Ovary (tissue), 7 donors: ENCODE measurements at regions not wholly inside any gene's neighbourhood (a gene's known extent, or its start where the extent isn't known, plus 50 kb on each side); places are given as distances from the start of the nearest gene placed in this dataset.

ENCODE experiments used
- DNase-seq, 5 donors: peaks; one replicate each; pipeline ENCODE4 v3.0.0-alpha.2; 2019 to 2020
- H3K27ac ChIP-seq, 2 donors: fragments of 200-600 bp; one replicate each; pipeline versions ENCODE4 v1.5.1 to v1.8.0; 2019 to 2022
- H3K27me3 ChIP-seq: fragments of 200-600 bp; one replicate; pipeline ENCODE4 v1.8.0; 2022
- H3K36me3 ChIP-seq: fragments of 200-600 bp; sonication (generic); one replicate; pipeline ENCODE4 v1.5.1; 2019
- H3K4me1 ChIP-seq: one replicate; pipeline ENCODE4 v1.8.1; 2013; ENCODE audit warnings: mild to moderate bottlenecking, moderate library complexity; ENCODE audit not compliant: insufficient read depth
- H3K4me3 ChIP-seq: fragments of 200-600 bp; sonication (generic); one replicate; pipeline ENCODE4 v1.5.1; 2017
- H3K9me3 ChIP-seq, 2 donors: fragments of 200-600 bp in 1 of 2; sonication (generic) in 1 of 2; one replicate each; pipeline versions ENCODE4 v1.5.1 to v1.8.1; 2013 to 2019; ENCODE audit warnings: mild to moderate bottlenecking in 1 of 2, moderate library complexity in 1 of 2
- CTCF ChIP-seq, 3 donors: fragments of 450-650 bp in 2 of 3; fragments of 200-600 bp in 1 of 3; IDR thresholded peaks; one replicate each; pipeline versions ENCODE4 v1.5.1 to v1.8.0; 2016 to 2022; ENCODE audit warnings: antibody characterized with exemption in 3 of 3, mild to moderate bottlenecking in 1 of 3
- EP300 ChIP-seq: sonication (generic); formaldehyde crosslinking; IDR thresholded peaks from one replicate; pipeline ENCODE4 v1.6.1; 2017; ENCODE audit warnings: antibody characterized with exemption
- POLR2A ChIP-seq: fragments of 450-650 bp; IDR thresholded peaks from one replicate; pipeline ENCODE4 v1.6.1; 2017; ENCODE audit warnings: antibody characterized with exemption, mild to moderate bottlenecking, moderate library complexity
- WGBS, 3 donors: extraction: QIAGEN DNeasy Blood & Tissue Kit in 1 of 3; methylation state at CpG; one replicate each; pipeline versions ENCODE4 v1.1.5 to v1.1.7; 2013 to 2017; 5-methylcytosine and 5-hydroxymethylcytosine counted together
- intact Hi-C, 4 donors: fragments of 100-400 bp; cut with DNase I; formaldehyde crosslinking; loops; one replicate each; pipeline versions ENCODE4 v1.11.0 to v1.15.1; 2022 to 2023
- donor health status: DM: no; HTN: no; CAD: no; lungs with moderate emphysema.
- donor health status: DM: no; HTN: no; CAD: no.
- donor health status: Bipolar disorder and iron deficiency.
- donor health status: DM: no; HTN: no; CAD: no.
- donor health status: DM: yes; HTN: yes; CAD: no.

- H3K4me1 ChIP-seq = peaks cover 3% of the 10 kb centered on the region
- H3K36me3 ChIP-seq = no peaks in the 10 kb centered on the region
- intact Hi-C loops = no loop called here
- WGBS, 3 donors = 95 to 98% (median 96%) methylated on average over 1 of the region's 1 CpG
- H3K9me3 ChIP-seq = no peaks in the 10 kb centered on the region
- TF ChIP-seq CTCF (IDR thresholded peaks at IDR 0.05) (no peak), EP300 (no peak), POLR2A (no peak)
- H3K4me3 ChIP-seq = no peak overlapping the region
- DNase-seq = no peak
- no peak overlapping the region for H3K27ac ChIP-seq
- no peaks in the 10 kb centered on the region for H3K27me3 ChIP-seq
Measured at GRCh38 chr7:112887337-112887736, 97.1 kb upstream of the TMEM168 start.

- Histone ChIP-seq H3K27me3 (no peaks in the 10 kb centered on the region), H3K36me3 (no peaks in the 10 kb centered on the region), H3K9me3 (no peaks in the 10 kb centered on the region), H3K4me1 (peaks cover 5% of the 10 kb centered on the region), H3K4me3 (no peak overlapping the region), H3K27ac (no peak overlapping the region)
- 90 to 99% (median 98%) methylated on average over 1 of the region's 1 CpG for WGBS, 3 donors
- TF ChIP-seq CTCF (IDR thresholded peaks at IDR 0.05) = no peak
- intact Hi-C loops = no loop called here
- no peak for DNase-seq
Measured at GRCh38 chr7:112886208-112886607, 96.0 kb upstream of the TMEM168 start.

- no peak for TF ChIP-seq POLR2A
- TF ChIP-seq EP300 = no peak
- no peak for TF ChIP-seq CTCF (IDR thresholded peaks at IDR 0.05)
- H3K27me3 ChIP-seq = no peaks in the 10 kb centered on the region
- peaks cover 5% of the 10 kb centered on the region for H3K4me1 ChIP-seq
- H3K4me3 ChIP-seq = no peak overlapping the region
- no peak overlapping the region for H3K27ac ChIP-seq
- intact Hi-C loops = no loop called here
- no peak for DNase-seq
- H3K9me3 ChIP-seq = no peaks in the 10 kb centered on the region
- H3K36me3 ChIP-seq = no peaks in the 10 kb centered on the region
Measured at GRCh38 chr7:112882991-112883390, 92.8 kb upstream of the TMEM168 start.

- H3K27me3 ChIP-seq = no peaks in the 10 kb centered on the region
- peaks cover 5% of the 10 kb centered on the region for H3K4me1 ChIP-seq
- no peak overlapping the region for H3K4me3 ChIP-seq
- no peak for DNase-seq
- H3K9me3 ChIP-seq = no peaks in the 10 kb centered on the region
- 77 to 87% (median 80%) methylated on average over 3 of the region's 3 CpGs for WGBS, 3 donors
- no peaks in the 10 kb centered on the region for H3K36me3 ChIP-seq
- intact Hi-C loops = no loop called here
- TF ChIP-seq CTCF (IDR thresholded peaks at IDR 0.05) (no peak), EP300 (no peak), POLR2A (no peak)
- no peak overlapping the region for H3K27ac ChIP-seq
Measured at GRCh38 chr7:112882511-112882910, 92.3 kb upstream of the TMEM168 start.

GRCh38 chr7:112882022-112882421 lies 91.8 kb upstream of the TMEM168 start:
- H3K4me3 ChIP-seq = no peak overlapping the region
- intact Hi-C loops = no loop called here
- 73 to 97% (median 96%) methylated on average over 4 of the region's 4 CpGs for WGBS, 3 donors

More at GRCh38 chr7:112882022-112882421, 91.8 kb upstream of the TMEM168 start:
- no peaks in the 10 kb centered on the region for H3K36me3 ChIP-seq
- no peaks in the 10 kb centered on the region for H3K27me3 ChIP-seq
- no peak overlapping the region for H3K27ac ChIP-seq
- no peak for TF ChIP-seq POLR2A
- no peak for TF ChIP-seq EP300
- TF ChIP-seq CTCF (IDR thresholded peaks at IDR 0.05) = no peak
- no peaks in the 10 kb centered on the region for H3K9me3 ChIP-seq
- DNase-seq = no peak
- H3K4me1 ChIP-seq = peaks cover 5% of the 10 kb centered on the region
